ENCODE measurements at regions not wholly inside any gene's neighbourhood (a gene's known extent, or its start where the extent isn't known, plus 50 kb on each side); places are given as distances from the start of the nearest gene placed in this dataset.

DNA sequence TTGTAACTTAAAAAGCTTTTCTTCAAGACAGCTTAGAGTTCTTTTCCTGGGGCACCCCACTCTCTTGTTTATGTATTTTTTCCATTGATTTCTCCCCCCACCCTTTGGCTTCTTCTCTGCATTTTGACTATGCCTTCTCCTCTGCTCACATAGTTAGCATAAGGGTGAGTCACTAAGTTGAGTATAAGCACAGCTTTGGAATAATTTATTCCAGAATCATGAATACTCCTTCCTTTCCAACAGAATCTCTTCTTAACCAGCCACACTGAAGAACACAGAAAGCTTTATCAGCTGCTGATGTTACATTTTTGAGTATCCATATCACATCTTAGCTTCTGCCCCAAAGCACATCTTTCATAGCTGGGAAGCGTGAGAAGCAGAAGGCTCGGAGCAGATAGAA, 449.5 kb upstream of the MKI67 start:
- TF ChIP-seq, protein P1, sequence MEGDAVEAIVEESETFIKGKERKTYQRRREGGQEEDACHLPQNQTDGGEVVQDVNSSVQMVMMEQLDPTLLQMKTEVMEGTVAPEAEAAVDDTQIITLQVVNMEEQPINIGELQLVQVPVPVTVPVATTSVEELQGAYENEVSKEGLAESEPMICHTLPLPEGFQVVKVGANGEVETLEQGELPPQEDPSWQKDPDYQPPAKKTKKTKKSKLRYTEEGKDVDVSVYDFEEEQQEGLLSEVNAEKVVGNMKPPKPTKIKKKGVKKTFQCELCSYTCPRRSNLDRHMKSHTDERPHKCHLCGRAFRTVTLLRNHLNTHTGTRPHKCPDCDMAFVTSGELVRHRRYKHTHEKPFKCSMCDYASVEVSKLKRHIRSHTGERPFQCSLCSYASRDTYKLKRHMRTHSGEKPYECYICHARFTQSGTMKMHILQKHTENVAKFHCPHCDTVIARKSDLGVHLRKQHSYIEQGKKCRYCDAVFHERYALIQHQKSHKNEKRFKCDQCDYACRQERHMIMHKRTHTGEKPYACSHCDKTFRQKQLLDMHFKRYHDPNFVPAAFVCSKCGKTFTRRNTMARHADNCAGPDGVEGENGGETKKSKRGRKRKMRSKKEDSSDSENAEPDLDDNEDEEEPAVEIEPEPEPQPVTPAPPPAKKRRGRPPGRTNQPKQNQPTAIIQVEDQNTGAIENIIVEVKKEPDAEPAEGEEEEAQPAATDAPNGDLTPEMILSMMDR (IDR thresholded peaks at IDR 0.05): no peak
- no peak for TF ChIP-seq POLR2A (IDR thresholded peaks at IDR 0.05)
